ENCODE measurements at regions not wholly inside any gene's neighbourhood (a gene's known extent, or its start where the extent isn't known, plus 50 kb on each side); places are given as distances from the start of the nearest gene placed in this dataset.

- TF ChIP-seq PATZ1 (CRISPR knock-in tag; IDR thresholded peaks at IDR 0.05; ENCODE audit: borderline replicate concordance) (no peak), TCF4 (CRISPR knock-in tag; IDR thresholded peaks at IDR 0.05; ENCODE audit: borderline replicate concordance) (no peak), TOX (CRISPR knock-in tag; IDR thresholded peaks at IDR 0.05; ENCODE audit: borderline replicate concordance) (no peak), ISL1 (CRISPR knock-in tag; IDR thresholded peaks at IDR 0.05) (no peak), CREB5 (CRISPR knock-in tag; IDR thresholded peaks at IDR 0.05; ENCODE audit: low read depth) (no peak), RARB (CRISPR knock-in tag; IDR thresholded peaks at IDR 0.05) (no peak), ARNTL (CRISPR knock-in tag; IDR thresholded peaks at IDR 0.05; ENCODE audit: borderline replicate concordance, low read depth) (no peak), SNAI2 (CRISPR knock-in tag; IDR thresholded peaks at IDR 0.05) (no peak), POU6F1 (CRISPR knock-in tag; IDR thresholded peaks at IDR 0.05; ENCODE audit: borderline replicate concordance, low read depth) (no peak), BACH2 (CRISPR knock-in tag; IDR thresholded peaks at IDR 0.05; ENCODE audit: borderline replicate concordance) (no peak), ZNF70 (CRISPR knock-in tag; IDR thresholded peaks at IDR 0.05) (no peak), ZFP30 (CRISPR knock-in tag; IDR thresholded peaks at IDR 0.05) (no peak)
These were observed 94.2 kb downstream of the TMEM18 start for GRCh38 chr2:582792-583528.
